Mammary epithelial cell (primary cell): ENCODE measurements at regions not wholly inside any gene's neighbourhood (a gene's known extent, or its start where the extent isn't known, plus 50 kb on each side); places are given as distances from the start of the nearest gene placed in this dataset.

Source experiments
- CTCF ChIP-seq, 2 donors: IDR thresholded peaks in 1 of 2; conservative IDR thresholded peaks in 1 of 2; 2 replicates each; pipeline ENCODE4 v1.5.1; 2011 to 2012; ENCODE audit warnings: inconsistent platforms in 2 of 2, low read length in 2 of 2, mild to moderate bottlenecking in 2 of 2, control low read depth in 1 of 2, low read depth in 1 of 2; ENCODE audit not compliant: insufficient read depth in 1 of 2; ENCODE audit errors: extremely low read depth in 1 of 2
- EZH2 ChIP-seq: IDR thresholded peaks from 2 replicates; pipeline ENCODE4 v1.6.1; 2012; ENCODE audit warnings: low read length, inconsistent platforms, borderline replicate concordance

- TF ChIP-seq CTCF (conservative IDR thresholded peaks at IDR 0.05 in 1 of 2, IDR thresholded peaks at IDR 0.05 in 1 of 2; ENCODE audit: extremely low read depth in 1 of 2, insufficient read depth in 1 of 2, low read depth in 1 of 2, low read length in 2 of 2) (no peak), EZH2 (no peak)
These were observed 249.2 kb upstream of the GPRIN3 start for GRCh38 chr4:89556601-89557305.
